ENCODE measurements at regions not wholly inside any gene's neighbourhood (a gene's known extent, or its start where the extent isn't known, plus 50 kb on each side); places are given as distances from the start of the nearest gene placed in this dataset.

DNA sequence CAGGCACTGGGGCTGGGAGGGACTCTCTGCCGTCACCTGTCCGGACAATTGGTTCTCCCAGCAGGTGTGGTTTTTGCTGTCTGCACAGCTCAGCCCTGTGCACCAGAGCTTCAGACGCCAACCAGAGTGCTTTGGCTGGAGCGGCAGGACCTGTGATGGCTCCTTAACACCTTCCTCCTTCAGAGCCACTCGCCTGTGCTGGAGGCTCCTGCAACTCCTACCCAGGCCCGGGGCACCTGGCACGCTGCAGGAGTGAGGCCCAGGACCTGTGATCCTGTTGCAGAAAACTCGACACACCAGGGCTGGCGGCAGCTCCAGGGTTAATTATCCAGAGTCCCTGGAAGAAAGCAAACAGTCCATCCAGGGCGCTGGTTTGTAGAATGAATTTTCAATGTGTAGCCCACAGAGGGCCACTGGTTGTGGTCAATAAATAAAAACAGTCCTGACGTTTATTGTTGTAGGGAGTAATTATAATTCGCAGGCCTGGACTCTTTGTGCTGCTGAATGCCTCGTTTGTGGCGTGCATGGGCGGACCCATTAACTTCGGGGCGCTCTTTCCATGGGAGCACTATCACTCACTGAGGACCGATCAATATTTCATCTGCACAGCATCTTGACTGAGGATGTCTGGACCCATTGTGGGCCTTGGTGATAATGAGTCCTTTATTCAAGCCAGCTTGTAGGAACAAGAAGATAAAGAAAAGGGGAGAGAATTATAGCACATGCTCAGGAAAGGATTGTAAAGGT lies 339.7 kb upstream of the IRX4 start:
- DNase-seq = no peak

DNA sequence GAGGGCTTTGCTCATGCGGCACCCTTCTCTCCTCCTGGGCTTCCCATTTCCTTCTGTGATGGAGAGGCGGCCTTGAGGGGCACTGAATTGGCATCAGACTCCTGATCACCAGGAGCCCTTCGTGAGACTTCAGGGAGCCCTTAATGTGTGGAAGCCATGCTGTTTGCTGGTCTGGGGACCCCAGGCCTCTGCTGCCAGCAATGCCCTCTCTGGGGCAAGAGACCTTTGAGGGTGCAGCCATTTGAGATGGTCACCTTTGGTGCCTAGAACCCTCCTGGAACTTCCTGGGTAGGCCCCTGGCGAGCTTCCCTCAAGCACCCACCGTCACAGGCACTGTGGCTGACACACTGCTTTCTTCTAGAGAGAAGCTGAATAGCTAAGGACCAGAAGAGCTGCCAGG lies 338.7 kb upstream of the IRX4 start:
- DNase-seq = no peak

DNA sequence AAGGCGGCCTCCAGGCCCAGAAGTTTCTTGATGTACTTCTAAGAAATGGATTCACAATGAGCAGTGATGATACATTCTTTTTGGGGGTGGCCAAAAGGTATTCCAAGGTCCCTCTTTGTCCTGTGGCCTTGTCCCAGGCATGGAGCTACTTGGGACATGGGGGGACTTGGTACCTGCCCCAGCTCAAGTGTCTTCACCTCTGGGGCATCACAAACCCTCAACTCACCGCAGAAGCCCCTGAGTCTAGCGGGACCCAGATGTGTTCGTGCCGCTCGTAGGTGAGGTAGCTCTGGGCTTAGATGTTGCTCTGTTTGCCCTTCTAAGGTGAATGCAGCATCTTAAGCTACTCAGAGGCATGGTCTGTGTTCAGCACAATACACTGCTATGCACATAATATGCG lies 338.0 kb upstream of the IRX4 start:
- DNase-seq = no peak

DNA sequence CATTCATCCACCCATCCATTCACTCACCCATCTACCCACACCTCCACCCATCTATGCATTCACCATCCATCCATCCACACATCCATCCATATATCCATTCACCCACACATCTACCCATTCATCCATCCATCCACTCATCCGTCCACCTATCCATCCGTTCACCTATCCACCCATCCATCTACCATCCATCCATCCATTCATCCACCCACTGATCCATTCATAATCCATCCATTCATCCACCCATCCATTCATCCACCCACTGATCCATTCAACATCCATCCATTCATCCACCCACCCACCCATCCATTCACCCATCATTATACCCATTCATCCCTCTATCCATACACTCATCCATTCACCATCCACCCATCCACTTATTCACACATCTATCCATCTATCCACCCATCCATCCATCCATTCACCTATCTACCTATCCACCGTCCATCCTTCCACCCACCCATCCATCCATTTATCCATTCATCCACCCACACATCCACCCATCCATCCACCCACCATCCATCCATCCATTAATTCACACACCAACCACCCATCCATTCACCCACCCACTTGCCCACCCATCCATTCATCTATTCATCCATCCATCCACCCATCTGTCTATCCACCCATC lies 336.5 kb upstream of the IRX4 start:
- DNase-seq = no peak

DNA sequence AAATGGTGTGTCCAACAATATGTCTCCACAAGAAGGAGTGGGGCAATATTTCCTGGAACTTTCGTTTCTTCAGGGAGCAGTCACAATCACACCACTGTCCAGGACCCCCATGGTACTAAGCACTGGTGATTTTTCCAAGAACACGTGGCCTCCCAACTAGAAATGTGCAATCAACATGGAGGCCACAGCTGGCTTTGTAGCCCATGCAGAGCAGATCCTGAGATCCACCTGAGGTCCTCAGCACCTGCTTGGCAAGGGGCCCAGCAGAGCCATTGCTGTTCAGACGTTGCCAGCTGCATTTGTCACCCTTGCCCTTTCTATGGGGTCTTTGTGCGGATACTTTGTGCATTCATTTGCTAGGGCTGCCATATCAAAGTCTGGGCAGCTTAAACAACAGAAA lies 334.5 kb upstream of the IRX4 start:
- DNase-seq = no peak

DNA sequence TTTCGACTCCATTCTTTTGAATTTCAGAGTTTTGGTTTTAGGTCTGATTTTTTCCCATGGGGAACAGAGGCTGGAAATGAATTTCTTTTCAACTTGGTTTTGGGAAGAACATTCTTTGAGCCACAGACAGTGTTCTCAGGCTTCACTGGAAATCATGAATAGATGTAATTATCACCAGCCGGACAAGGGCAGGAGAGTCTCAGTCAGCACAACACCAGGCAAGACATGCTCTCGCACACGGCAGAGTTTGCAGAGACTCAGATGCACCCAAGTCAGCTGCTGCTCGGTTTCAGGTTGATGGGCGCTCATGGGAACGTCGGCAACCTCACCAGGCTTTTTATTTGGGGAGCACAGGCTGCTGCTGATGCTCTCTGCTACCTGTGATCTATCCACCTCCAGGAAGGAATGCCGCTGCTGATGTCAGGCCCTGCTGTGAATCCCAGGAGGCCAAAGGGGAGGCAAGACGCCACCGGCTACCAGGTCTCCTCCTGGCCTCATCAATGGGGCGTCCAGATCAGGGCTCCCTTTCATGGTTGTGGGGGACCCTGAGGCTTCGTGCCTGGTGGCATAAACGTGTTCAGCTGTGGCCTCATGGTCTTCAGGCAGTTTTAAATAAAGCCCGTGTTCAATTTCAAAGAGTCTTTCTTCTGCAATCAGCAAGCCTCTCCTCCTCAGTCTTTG lies 332.3 kb upstream of the IRX4 start:
- DNase-seq = no peak

DNA sequence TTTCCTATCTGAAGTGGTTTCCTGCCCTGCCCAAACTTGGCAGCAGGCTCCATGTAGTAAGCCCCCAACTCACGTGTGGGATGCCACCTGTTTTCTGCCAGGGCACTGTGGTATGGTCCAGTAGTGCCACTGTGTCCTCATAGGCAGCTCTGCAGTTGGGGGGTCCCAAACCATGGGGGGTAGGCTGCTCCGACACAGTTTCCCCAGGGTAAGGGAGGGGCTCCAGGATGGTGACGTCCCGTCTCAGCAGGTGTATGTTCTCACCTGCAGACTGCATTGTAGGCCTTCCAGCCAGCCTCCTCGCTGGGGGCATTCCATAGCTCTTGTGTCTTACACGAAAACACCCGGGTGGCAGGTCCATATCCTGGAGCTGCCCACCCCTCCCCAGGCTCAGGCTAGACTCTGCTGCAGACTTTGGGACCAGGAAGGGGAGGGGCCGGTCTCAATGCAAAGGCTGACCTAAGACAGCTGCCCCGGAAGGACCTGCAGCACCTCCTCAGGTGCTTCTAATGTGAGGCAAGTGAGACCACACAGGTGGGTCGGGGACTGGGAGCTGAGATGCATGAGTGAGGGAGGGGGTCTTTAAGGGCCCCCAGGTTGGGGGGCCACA lies 330.5 kb upstream of the IRX4 start:
- no peak for DNase-seq

DNA sequence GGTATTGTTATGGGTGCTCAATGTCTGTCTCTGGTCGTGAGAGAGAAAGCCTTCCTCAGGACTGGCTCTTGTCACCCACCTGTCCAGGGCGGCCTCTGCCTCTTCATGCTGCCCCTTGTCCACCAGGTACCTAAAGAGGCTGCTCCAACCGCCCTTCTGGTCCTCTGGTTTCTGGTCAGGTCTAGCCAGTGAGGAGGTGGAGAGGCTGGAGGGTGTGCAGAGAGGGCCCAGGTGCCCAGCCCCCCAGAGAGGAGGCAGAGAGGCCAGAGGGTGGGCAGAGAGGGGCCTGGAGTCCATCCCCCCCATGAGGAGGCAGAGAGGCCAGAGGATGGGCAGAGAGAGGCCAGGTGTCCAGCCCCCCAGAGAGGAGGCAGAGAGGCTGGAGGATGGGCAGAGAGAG lies 329.8 kb upstream of the IRX4 start:
- DNase-seq = no peak

DNA sequence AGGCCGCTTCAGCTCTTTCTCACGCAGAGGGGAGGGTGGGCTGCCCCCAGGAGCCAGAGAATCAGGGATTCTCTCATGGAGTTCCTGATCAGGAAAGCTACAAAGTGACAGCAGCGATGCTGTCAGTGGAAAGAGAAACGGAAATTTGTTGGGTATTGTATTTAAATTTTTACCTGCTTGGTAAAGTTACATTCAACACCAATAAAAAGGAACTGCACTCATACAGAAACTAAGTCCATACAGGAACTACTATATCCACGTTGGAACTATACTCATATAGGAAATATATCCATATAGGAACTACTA lies 325.5 kb upstream of the IRX4 start:
- DNase-seq = no peak

DNA sequence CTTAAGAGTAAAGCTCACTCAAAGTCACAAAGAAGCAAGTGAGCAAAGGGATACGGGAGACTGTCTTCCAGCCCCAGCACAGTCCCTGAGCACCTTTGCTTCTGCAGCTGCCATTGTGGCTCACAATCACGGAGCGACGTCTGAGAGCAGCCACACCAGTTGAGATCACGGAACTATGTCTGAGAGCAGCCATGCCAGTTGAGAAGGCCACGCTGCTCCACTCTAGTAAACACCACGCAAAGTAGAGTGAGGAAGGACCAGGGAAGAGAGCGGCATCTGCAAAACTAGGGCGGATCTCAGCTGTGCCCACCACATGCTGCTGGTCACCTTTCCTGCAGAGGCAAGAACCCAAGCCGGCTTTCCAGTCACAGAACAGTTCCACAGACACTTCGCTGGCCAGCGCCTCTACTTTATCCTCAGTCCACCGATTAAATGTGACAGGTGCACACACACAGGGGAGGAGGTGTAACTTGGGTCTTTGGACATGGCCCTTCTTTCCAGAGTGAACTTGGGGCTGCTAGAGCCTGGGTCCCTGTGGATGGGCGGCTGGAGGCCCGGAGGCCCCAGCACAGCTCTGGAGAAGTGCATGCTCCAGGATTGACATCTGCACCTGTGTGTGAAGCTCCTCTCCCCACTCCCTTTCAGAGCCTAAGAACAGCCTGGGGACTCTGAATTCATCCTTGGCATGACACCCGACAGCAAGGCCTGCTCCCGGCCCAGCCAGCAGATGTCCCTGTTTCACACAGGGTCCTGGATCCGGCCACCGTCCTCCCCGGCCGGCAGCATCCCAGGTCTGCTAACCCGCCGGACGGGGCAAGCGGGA lies 324.9 kb upstream of the IRX4 start:
- DNase-seq = no peak

DNA sequence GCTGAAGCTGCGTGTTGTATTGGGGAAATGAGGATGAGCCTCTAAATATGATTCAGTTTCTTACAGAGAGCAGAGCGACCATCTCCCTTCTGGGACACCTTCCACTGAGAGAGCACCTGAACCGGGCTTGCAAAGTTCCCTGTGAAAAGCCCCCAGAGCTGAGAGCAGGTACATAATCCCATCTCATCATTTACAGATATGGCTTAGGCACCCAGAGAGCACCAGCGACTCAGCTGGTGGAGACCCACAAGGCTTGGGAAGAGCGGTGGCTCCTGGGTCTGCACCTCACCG lies 324.3 kb upstream of the IRX4 start:
- no peak for DNase-seq

DNA sequence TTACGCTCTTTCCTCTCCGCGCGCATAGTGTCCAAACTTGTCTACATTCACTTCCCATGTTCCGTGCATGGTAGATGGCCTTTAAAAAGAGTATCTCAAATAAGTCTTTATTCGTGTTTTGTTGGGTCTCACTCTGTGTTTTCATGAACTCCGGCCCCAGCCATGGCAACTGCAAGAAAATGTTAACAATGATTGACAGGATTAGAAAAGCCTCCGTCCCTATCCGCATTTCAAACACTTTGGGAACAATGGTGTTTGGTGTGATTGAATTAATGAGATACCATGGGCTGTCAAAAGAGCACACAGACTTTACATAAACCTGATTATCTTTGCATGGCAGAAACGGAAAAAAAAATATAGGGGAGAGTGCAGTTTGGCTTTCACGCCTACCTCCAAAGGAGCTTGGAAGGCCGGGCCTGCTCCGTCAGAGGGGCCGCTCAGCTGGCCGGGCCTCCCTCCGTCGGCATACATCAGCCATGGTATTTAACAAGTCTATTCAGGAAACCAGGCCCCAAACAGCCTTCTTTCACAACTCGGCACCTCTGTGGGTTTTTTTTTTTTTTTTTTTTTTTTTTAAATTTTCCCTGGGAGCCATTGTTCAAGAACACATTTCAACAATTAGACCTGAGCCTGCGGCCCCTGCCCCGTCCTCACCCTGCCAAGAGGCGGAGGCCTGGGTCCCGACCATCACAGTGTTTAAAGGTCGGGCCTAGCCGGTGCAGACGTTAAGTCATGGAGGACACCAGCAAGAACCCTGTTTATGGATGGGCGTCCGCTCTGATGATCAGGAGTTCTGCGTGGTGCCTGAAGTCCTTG lies 323.8 kb upstream of the IRX4 start:
- no peak for DNase-seq

DNA sequence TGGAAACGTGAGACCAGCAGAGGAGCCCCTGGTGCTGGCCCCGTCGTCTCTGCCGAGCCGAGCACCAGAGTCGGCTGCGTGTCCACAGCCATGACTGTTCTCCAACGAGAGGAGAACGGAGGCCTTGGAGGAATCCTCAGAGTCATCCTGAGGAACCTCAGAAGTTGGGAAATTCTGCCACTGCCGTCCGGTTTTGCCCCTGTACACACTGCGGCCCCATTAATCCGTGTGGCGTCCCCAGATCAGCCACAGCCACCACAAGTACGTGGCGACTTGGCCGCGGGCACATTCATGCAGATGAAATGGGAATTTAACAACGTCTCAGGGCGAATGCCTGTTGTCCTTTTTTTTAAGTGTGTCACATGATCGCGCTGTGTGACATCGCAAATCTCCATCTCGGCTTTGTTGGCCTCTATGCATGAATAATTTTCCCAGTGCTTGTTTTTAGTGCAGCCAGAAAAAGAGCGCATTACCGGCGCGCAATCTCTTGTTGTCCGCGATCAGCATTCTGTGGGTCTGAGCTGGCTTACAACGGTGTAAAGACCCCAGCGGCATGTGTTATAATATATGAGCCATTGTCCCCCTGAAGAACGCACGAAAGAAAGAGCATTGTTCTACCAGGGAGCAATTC lies 323.0 kb upstream of the IRX4 start:
- DNase-seq = no peak

DNA sequence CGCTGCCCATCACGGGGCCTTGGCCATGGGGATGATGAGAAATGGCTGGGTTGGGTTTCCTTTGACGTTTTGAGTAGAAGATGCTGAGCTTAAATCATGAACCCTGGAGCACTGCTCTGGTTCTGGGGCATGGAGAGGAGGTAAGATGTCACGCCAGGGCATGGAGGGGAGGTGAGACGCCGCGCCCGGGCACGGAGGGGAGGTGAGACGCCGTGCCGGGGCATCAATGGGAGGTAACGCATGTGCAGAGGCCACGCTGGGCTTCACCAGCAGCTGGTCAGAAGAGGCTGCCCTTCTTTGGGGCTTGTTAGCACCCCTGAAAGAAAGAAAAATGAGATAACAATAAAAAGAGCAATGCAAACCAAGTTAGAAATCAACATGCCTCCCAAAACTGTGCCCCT lies 322.5 kb upstream of the IRX4 start:
- DNase-seq = no peak

DNA sequence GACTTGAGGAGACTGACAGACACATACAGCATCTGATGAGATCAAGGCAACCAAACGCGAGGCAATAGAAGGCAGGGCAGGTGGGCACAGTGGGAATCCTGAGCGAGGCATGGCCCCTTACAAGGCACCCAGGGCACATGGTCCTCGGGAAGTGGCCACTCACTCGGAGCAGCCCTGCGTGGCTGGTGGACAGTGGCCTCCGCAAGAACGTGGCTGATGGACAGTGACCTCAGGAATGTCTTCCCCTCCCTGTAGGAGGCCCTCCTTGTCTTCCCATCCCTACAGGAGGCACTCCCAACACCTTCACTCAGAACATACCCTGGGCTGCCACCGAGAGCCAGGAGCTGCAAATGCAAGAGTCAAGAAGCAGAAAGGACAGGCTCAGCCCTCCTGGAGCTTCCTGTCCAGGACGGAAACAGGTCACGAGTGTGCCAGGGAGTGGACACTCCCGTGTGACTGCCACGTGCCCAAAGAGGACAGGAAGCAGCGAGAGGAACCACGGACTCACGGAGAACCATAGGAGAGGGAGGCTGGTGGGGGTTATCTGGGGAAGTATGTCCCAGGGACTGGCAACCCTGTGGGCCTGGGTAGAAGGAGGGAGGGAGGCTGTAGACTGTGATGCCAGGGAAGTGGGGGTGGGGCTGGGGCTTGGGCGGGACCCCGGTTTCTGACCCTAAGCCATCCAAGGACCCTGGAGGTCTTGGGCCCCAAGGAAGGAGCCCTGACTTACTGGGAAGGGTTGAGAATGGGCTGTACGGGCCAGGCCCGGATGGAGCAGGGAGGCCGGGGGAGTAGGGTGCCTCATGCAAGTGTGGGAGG lies 321.9 kb upstream of the IRX4 start:
- DNase-seq = no peak

DNA sequence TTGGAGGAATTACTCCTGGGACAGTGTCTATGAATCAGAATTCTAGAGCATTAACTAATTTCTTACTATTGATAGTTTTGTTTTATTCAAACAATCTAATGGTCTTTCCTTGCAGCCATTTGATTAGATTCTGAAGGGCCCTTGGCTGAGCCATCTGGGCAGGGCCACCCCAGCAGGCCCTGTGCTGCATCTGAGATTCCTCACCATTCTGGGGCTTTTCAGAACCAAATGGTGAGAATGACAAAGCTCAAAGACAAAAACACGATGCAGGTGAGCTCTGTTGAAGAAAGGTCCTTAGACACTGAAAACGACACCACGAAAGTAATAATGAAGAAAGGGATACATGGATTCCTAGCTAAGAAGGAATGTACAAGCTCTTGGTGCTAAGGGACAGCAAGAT lies 321.0 kb upstream of the IRX4 start:
- DNase-seq = no peak

DNA sequence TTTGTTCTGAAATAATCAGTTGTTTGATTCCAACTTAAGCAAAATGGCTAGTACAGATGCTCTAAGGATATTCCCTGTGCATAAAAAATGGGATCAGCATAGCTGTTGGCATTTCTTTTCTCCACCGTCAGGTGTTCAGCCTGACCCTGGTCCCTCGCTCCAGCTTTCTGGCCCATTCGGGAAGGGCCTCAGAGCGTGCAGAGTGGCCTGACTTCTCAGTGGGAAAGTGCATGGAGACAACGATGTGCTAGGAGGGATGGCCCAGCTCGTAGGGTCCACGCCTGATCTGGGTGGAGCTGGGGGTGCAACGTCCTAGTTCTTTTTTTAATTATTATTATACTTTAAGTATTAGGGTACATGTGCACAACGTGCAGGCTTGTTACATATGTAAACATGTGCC lies 319.1 kb upstream of the IRX4 start:
- DNase-seq = no peak

DNA sequence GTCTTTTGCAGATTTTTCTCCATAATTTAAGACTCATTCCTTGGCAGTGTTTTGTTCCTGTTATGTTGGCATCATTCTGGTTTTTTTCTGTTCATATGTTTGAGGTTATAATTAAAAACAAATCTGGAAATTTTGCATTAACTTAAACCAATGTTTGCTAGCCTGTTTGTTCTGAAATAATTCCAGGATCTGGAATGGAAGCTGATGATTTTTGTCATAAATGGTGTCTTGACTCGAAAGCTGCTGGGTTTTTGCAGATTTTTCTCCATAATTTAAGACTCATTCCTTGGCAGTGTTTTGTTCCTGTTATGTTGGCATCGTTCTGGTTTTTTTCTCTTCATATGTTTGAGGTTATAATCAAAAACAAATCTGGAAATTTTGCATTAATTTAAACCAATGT lies 318.7 kb upstream of the IRX4 start:
- DNase-seq = no peak

DNA sequence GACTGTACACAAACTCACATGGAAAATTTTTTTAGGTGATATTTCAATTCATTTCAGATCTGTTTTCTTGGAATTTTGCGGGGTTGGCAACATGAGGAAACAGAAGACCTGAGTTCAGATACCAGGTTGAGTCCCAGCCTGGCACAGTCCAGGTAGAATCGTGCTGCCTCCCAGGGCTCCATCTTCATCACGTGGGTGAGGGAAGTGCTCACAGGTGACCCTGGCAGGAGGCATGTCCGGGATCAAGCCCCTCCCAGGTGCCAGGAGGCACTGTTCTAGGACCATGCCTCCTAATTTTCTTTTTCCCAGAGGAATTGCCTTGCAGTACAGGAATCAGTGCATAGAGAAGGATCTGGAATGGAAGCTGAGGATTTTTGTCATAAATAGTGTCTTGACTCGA lies 318.3 kb upstream of the IRX4 start:
- no peak for DNase-seq

DNA sequence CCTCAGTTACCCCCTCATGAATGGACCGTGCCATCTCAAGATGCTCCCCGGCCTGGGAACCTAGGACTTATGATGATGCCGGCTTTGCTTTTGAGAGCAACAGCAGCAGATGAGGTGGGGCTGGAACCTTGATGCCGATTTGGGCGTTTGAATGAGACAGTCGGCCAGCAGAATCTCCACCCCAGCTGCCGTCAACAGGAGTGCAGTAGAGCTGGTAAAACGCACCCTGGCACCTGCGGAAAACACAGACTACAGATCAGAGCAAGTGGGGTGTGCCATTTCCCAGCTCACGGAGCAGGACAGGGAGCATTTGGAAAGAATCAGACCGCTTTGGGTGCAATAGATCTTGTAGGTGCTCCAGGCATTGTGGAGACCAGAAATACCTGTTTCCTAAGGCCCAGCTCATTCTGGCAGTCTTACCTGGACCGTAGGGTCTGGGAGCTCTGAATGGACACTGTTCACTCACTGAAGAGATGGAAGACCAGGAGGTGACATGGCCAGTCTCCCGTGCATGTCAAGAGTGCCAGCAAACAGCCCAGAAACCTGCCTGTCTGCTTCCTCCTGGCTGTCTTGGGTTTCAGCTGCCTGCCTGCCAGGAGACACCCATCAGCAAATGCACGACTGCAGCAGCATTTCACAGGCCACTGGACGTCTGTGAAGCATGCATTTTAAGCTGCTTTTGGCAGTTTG lies 317.7 kb upstream of the IRX4 start:
- no peak for DNase-seq

DNA sequence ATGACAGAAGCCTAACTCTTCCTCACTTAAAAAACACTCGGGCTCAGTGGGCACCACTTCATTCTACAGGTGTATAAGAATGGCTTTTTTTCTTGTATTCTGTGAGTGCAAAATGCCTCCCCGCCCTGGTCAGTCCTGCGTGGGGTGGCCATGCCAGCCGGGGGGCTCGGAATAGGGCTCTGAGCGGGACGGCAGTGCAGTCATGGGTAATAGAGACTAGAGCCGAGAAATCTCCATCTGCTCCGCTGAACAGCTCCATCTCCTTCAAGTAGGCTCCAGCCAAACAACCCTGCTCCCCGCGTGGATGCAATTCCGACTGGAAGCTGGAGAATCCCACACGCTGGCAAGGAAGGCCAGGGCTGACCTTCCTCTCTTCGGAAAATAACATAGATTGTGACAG lies 317.0 kb upstream of the IRX4 start:
- no peak for DNase-seq
